CD4-positive, alpha-beta T cell (primary cell): ENCODE measurements at regions not wholly inside any gene's neighbourhood (a gene's known extent, or its start where the extent isn't known, plus 50 kb on each side); places are given as distances from the start of the nearest gene placed in this dataset.

ENCODE experiments used
- ATAC-seq: fragments of 200-7000 bp; cut with Tn5 transposase; one replicate; pipeline ENCODE4 v1.10.0; 2022; ENCODE audit warnings: mild to moderate bottlenecking; ENCODE audit not compliant: poor library complexity
- CTCF ChIA-PET: fragments of 350-600 bp; sonication (Branson Sonifier 250); formaldehyde crosslinking; loops from one replicate; lab custom pipeline; 2021; ENCODE audit warnings: antibody characterized with exemption, inconsistent platforms; lab: Charles Lee
- POLR2A ChIA-PET: fragments of 350-600 bp; sonication (Branson Sonifier 250); formaldehyde crosslinking; loops from one replicate; lab custom pipeline; 2021; ENCODE audit warnings: antibody characterized with exemption, inconsistent platforms; lab: Charles Lee
- DNase-seq, 14 experiments: peaks; one replicate each; pipeline ENCODE4 v3.0.0-alpha.2; 2013 to 2020; ENCODE audit warnings: mixed read lengths in 2 of 14
- H3K27ac ChIP-seq, 2 donors: one replicate each; pipeline versions ENCODE4 v1.5.1 to v1.7.0; 2013; ENCODE audit warnings: low read length in 2 of 2, low read depth in 1 of 2, mild to moderate bottlenecking in 1 of 2
- H3K27me3 ChIP-seq, 2 experiments: 1 replicate in 1 of 2; 2 replicates in 1 of 2; pipeline versions ENCODE4 v1.6.1 to v1.7.0; 2013; ENCODE audit warnings: low read length in 2 of 2, control low read depth in 1 of 2, mild to moderate bottlenecking in 1 of 2, moderate library complexity in 1 of 2; ENCODE audit not compliant: insufficient read depth in 2 of 2, control insufficient read depth in 1 of 2
- H3K36me3 ChIP-seq: one replicate; pipeline ENCODE4 v1.6.1; 2013; ENCODE audit warnings: low read length, control low read depth; ENCODE audit not compliant: insufficient read depth
- H3K4me1 ChIP-seq: one replicate; pipeline ENCODE4 v1.6.1; 2013; ENCODE audit warnings: low read length, control low read depth; ENCODE audit not compliant: insufficient read depth
- H3K4me3 ChIP-seq: one replicate; pipeline ENCODE4 v1.5.1; 2013; ENCODE audit warnings: mild to moderate bottlenecking, low read length, moderate library complexity
- H3K9me3 ChIP-seq, 2 experiments: 1 replicate in 1 of 2; 2 replicates in 1 of 2; pipeline versions ENCODE4 v1.6.1 to v1.7.0; 2013; ENCODE audit warnings: low read length in 2 of 2, mild to moderate bottlenecking in 2 of 2, control low read depth in 1 of 2, moderate library complexity in 1 of 2; ENCODE audit not compliant: control insufficient read depth in 1 of 2, insufficient read depth in 1 of 2
- H3K27ac Mint-ChIP-seq: one replicate; pipeline ENCODE4 v1.8.0; 2020; ENCODE audit warnings: mixed read lengths
- H3K27me3 Mint-ChIP-seq: one replicate; pipeline ENCODE4 v1.8.0; 2021; ENCODE audit warnings: mixed read lengths
- H3K36me3 Mint-ChIP-seq: one replicate; pipeline ENCODE4 v1.8.0; 2021; ENCODE audit warnings: low read depth, mixed read lengths
- H3K4me1 Mint-ChIP-seq: one replicate; pipeline ENCODE4 v1.8.0; 2021; ENCODE audit warnings: low read depth, mixed read lengths
- H3K4me3 Mint-ChIP-seq: one replicate; pipeline ENCODE4 v1.8.0; 2020; ENCODE audit warnings: mild to moderate bottlenecking, mixed read lengths
- H3K9me3 Mint-ChIP-seq: one replicate; pipeline ENCODE4 v1.8.0; 2020; ENCODE audit warnings: mixed read lengths
- CTCF ChIP-seq: fragments of 200-600 bp; IDR thresholded peaks from one replicate; pipeline ENCODE4 v1.8.0; 2022; ENCODE audit warnings: antibody characterized with exemption, mild to moderate bottlenecking
- intact Hi-C, 2 experiments: fragments of 100-400 bp; cut with DNase I in 1 of 2; cut with micrococcal nuclease in 1 of 2; formaldehyde crosslinking; loops; one replicate each; pipeline versions ENCODE4 v1.15.1 to v1.9.0; 2023 to 2025; cut with DNase I, micrococcal nuclease

GRCh38 chr3:194810076-194810475 lies 124.4 kb downstream of the FAM43A start:
- Mint-ChIP-seq H3K27ac (no peak overlapping the region), H3K36me3 (no peaks in the 10 kb centered on the region), H3K4me1 (no peaks in the 10 kb centered on the region), H3K4me3 (no peak overlapping the region), H3K27me3 (peaks cover 21% of the 10 kb centered on the region), H3K9me3 (no peaks in the 10 kb centered on the region)
- DNase-seq, result no peak
- no peaks in the 10 kb centered on the region for H3K4me1 ChIP-seq
- H3K4me3 ChIP-seq, result no peak overlapping the region
- ATAC-seq, result no peak
- H3K27ac ChIP-seq, result no peak overlapping the region
- H3K27me3 ChIP-seq, result no peaks in the 10 kb centered on the region
- no peak for TF ChIP-seq CTCF
- no peaks in the 10 kb centered on the region for H3K9me3 ChIP-seq
- intact Hi-C loops, result no loop called here
- ChIA-PET POLR2A (no interaction called here), CTCF (no interaction called here)
- H3K36me3 ChIP-seq, result no peaks in the 10 kb centered on the region

- H3K27me3 ChIP-seq, result no peaks in the 10 kb centered on the region
- H3K9me3 Mint-ChIP-seq, result no peaks in the 10 kb centered on the region
- peaks cover 14% of the 10 kb centered on the region for H3K27me3 Mint-ChIP-seq
- H3K4me1 Mint-ChIP-seq, result no peaks in the 10 kb centered on the region
- intact Hi-C loops, result no loop called here
- H3K4me1 ChIP-seq, result no peaks in the 10 kb centered on the region
- ChIA-PET CTCF (no interaction called here), POLR2A (no interaction called here)
- no peak overlapping the region for H3K27ac ChIP-seq
- DNase-seq, result no peak
- H3K36me3 Mint-ChIP-seq, result no peaks in the 10 kb centered on the region
- ATAC-seq, result no peak
- no peaks in the 10 kb centered on the region for H3K9me3 ChIP-seq
- TF ChIP-seq CTCF, result no peak
- H3K4me3 ChIP-seq, result no peak overlapping the region
- no peak overlapping the region for H3K4me3 Mint-ChIP-seq
- no peak overlapping the region for H3K27ac Mint-ChIP-seq
- H3K36me3 ChIP-seq, result no peaks in the 10 kb centered on the region
Measured at GRCh38 chr3:194811118-194811517, 125.4 kb downstream of the FAM43A start.

- no peak overlapping the region for H3K4me3 ChIP-seq
- intact Hi-C loops, result no loop called here
- peaks cover 7% of the 10 kb centered on the region for H3K27me3 Mint-ChIP-seq
- no peak overlapping the region for H3K27ac ChIP-seq
- no peaks in the 10 kb centered on the region for H3K4me1 ChIP-seq
- H3K36me3 ChIP-seq, result no peaks in the 10 kb centered on the region
- no peaks in the 10 kb centered on the region for H3K4me1 Mint-ChIP-seq
- no peaks in the 10 kb centered on the region for H3K27me3 ChIP-seq
- ChIA-PET CTCF (no interaction called here), POLR2A (no interaction called here)
- ATAC-seq (no peak), DNase-seq (no peak)
- H3K4me3 Mint-ChIP-seq, result no peak overlapping the region
- H3K9me3 Mint-ChIP-seq, result no peaks in the 10 kb centered on the region
- no peaks in the 10 kb centered on the region for H3K36me3 Mint-ChIP-seq
- TF ChIP-seq CTCF, result no peak
- no peak overlapping the region for H3K27ac Mint-ChIP-seq
- no peaks in the 10 kb centered on the region for H3K9me3 ChIP-seq
Measured at GRCh38 chr3:194812176-194812575, 126.5 kb downstream of the FAM43A start.
